MM.1S (cell line): ENCODE measurements at regions not wholly inside any gene's neighbourhood (a gene's known extent, or its start where the extent isn't known, plus 50 kb on each side); places are given as distances from the start of the nearest gene placed in this dataset.

Experiments
- DNase-seq: peaks from one replicate; pipeline ENCODE4 v3.0.0-alpha.2; 2015
- H2AFZ ChIP-seq: fragments of 300-600 bp; sonication (generic); 2 replicates; pipeline ENCODE4 v1.6.0; 2016; ENCODE audit warnings: antibody characterized with exemption, low read length
- H3F3A ChIP-seq: fragments of 300-600 bp; sonication (generic); 2 replicates; pipeline ENCODE4 v1.6.1; 2016; ENCODE audit warnings: mild to moderate bottlenecking, antibody characterized with exemption, low read length, moderate library complexity, mixed read lengths; ENCODE audit not compliant: insufficient read depth
- H3K27ac ChIP-seq: fragments of 300-600 bp; sonication (generic); 2 replicates; pipeline ENCODE4 v1.5.1; 2016; ENCODE audit warnings: mild to moderate bottlenecking, low read length
- H3K27me3 ChIP-seq: fragments of 300-600 bp; sonication (generic); replicated peaks from 2 replicates; pipeline ENCODE4 v1.6.0; 2016; ENCODE audit warnings: low read length; ENCODE audit not compliant: insufficient read depth
- H3K36me3 ChIP-seq: fragments of 300-600 bp; sonication (generic); replicated peaks from 2 replicates; pipeline ENCODE4 v1.6.1; 2016; ENCODE audit warnings: mild to moderate bottlenecking, low read length, mixed read lengths; ENCODE audit not compliant: insufficient read depth
- H3K4me1 ChIP-seq: fragments of 300-600 bp; sonication (generic); 2 replicates; pipeline ENCODE4 v1.6.1; 2016; ENCODE audit warnings: low read length, mixed read lengths
- H3K4me2 ChIP-seq: fragments of 300-600 bp; sonication (generic); 2 replicates; pipeline ENCODE4 v1.6.0; 2016; ENCODE audit warnings: low read depth, low read length
- H3K4me3 ChIP-seq: fragments of 300-600 bp; sonication (generic); 2 replicates; pipeline ENCODE4 v1.5.1; 2016; ENCODE audit warnings: low read length, mixed read lengths
- H3K79me2 ChIP-seq: fragments of 300-600 bp; sonication (generic); 2 replicates; pipeline ENCODE4 v1.6.1; 2016; ENCODE audit warnings: mixed run types, low read length, mixed read lengths
- H3K9ac ChIP-seq: fragments of 300-600 bp; sonication (generic); 2 replicates; pipeline ENCODE4 v1.6.1; 2016; ENCODE audit warnings: low read length, mixed read lengths
- H3K9me2 ChIP-seq: fragments of 300-600 bp; sonication (generic); replicated peaks from 2 replicates; pipeline ENCODE4 v1.6.1; 2016; ENCODE audit warnings: mild to moderate bottlenecking, low read length, mixed read lengths; ENCODE audit not compliant: insufficient read depth
- H3K9me3 ChIP-seq: fragments of 300-600 bp; sonication (generic); replicated peaks from 2 replicates; pipeline ENCODE4 v1.6.1; 2016; ENCODE audit warnings: mild to moderate bottlenecking, low read length, mixed read lengths; ENCODE audit not compliant: insufficient read depth
- H4K20me1 ChIP-seq: fragments of 300-600 bp; sonication (generic); 2 replicates; pipeline ENCODE4 v1.6.1; 2016; ENCODE audit warnings: mild to moderate bottlenecking, low read length, moderate library complexity, mixed read lengths; ENCODE audit not compliant: insufficient read depth
- CTCF ChIP-seq: fragments of 300-600 bp; sonication (generic); IDR thresholded peaks from 2 replicates; pipeline ENCODE4 v1.5.1; 2016; ENCODE audit warnings: antibody characterized with exemption, low read length, mixed read lengths
- EZH2 ChIP-seq: fragments of 300-600 bp; sonication (generic); optimal IDR thresholded peaks from 2 replicates; pipeline ENCODE3; 2017; ENCODE audit warnings: low read depth, mild to moderate bottlenecking, antibody characterized with exemption, low read length, mixed read lengths
- EZH2phosphoT487 ChIP-seq: fragments of 300-600 bp; sonication (generic); IDR thresholded peaks from 2 replicates; pipeline ENCODE4 v1.6.1; 2018; ENCODE audit warnings: antibody characterized with exemption, low read length

- Histone ChIP-seq H3K4me2 (no peak overlapping the region), H3K4me1 (no peaks in the 10 kb centered on the region), H3K4me3 (no peak overlapping the region), H4K20me1 (no peaks in the 10 kb centered on the region), H3K9me3 (no peaks in the 10 kb centered on the region), H3F3A (no peaks in the 10 kb centered on the region), H3K27me3 (no peaks in the 10 kb centered on the region), H3K27ac (no peak overlapping the region), H3K9me2 (no peaks in the 10 kb centered on the region), H2AFZ (no peak overlapping the region), H3K9ac (no peak overlapping the region), H3K79me2 (no peaks in the 10 kb centered on the region), H3K36me3 (no peaks in the 10 kb centered on the region)
- no peak for TF ChIP-seq CTCF
- no peak for TF ChIP-seq EZH2
- no peak for TF ChIP-seq EZH2phosphoT487
- DNase-seq, result no peak
These were observed 113.2 kb upstream of the DLX2 start for GRCh38 chr2:172215936-172216335.

- H3K27ac ChIP-seq, result no peak overlapping the region
- TF ChIP-seq CTCF, result no peak
- TF ChIP-seq EZH2, result no peak
- TF ChIP-seq EZH2phosphoT487, result no peak
- H3K79me2 ChIP-seq, result no peaks in the 10 kb centered on the region
- H3F3A ChIP-seq, result no peaks in the 10 kb centered on the region
- H3K9ac ChIP-seq, result no peak overlapping the region
- H3K4me3 ChIP-seq, result no peak overlapping the region
- H3K9me3 ChIP-seq, result no peaks in the 10 kb centered on the region
- H2AFZ ChIP-seq, result no peak overlapping the region
- no peaks in the 10 kb centered on the region for H3K4me1 ChIP-seq
- no peak for DNase-seq
- no peaks in the 10 kb centered on the region for H3K27me3 ChIP-seq
- H4K20me1 ChIP-seq, result no peaks in the 10 kb centered on the region
- no peaks in the 10 kb centered on the region for H3K9me2 ChIP-seq
- H3K36me3 ChIP-seq, result no peaks in the 10 kb centered on the region
- H3K4me2 ChIP-seq, result no peak overlapping the region
These were observed 113.8 kb upstream of the DLX2 start for GRCh38 chr2:172216477-172216876.

GRCh38 chr2:172219201-172219600 lies 116.5 kb upstream of the DLX2 start:
- Histone ChIP-seq H3K27ac (no peak overlapping the region), H3F3A (no peaks in the 10 kb centered on the region), H3K9ac (no peak overlapping the region), H2AFZ (no peak overlapping the region), H3K9me3 (no peaks in the 10 kb centered on the region), H3K4me2 (no peak overlapping the region), H3K4me3 (no peak overlapping the region), H4K20me1 (no peaks in the 10 kb centered on the region), H3K4me1 (no peaks in the 10 kb centered on the region), H3K9me2 (no peaks in the 10 kb centered on the region), H3K36me3 (no peaks in the 10 kb centered on the region), H3K27me3 (no peaks in the 10 kb centered on the region), H3K79me2 (no peaks in the 10 kb centered on the region)
- no peak for TF ChIP-seq EZH2
- TF ChIP-seq EZH2phosphoT487, result no peak
- TF ChIP-seq CTCF, result no peak
- no peak for DNase-seq
